ENCODE measurements at regions not wholly inside any gene's neighbourhood (a gene's known extent, or its start where the extent isn't known, plus 50 kb on each side); places are given as distances from the start of the nearest gene placed in this dataset.
A peak's percentile ranks its signal among the peaks of the same experiment; 100 is the strongest.

DNA sequence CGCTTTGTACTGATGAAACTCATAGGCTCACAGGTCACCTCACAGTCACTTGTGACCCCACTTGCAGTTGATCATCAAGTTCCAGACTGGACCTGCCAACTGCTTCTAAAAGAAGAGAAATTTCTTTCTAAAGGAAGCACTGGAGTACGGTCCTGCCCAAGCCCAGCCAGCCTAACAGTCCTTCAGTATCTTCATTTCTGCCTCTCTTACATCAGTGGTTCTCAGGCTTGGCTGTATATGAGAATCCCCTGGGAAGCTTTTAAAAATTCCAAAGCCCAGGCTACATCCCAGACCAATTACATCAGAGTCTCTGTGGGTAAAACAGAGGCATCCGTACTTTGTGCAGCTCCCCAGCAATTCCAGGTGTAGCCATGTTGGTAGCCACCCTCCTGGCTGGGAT lies 282.1 kb downstream of the NFIB start:
- peak; percentile 64 for DNase-seq

DNA sequence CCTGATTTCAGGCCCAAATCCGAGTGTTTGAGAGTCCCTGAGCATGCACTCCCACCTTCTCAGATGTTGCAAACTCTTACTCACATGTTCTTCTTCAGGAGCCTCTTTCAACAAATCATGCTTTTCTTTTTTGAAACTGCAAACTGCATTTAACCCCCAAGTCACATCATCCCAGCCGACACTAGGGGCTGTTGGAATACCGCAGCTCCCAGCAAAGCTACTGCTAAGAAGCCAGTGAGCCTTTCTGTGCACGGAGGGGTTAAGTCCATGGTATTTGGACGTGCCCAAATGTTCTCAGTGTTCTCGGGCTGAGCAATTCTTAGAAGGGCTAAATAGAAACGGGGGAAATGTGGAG lies 282.9 kb downstream of the NFIB start:
- DNase-seq: peak; percentile 46

DNA sequence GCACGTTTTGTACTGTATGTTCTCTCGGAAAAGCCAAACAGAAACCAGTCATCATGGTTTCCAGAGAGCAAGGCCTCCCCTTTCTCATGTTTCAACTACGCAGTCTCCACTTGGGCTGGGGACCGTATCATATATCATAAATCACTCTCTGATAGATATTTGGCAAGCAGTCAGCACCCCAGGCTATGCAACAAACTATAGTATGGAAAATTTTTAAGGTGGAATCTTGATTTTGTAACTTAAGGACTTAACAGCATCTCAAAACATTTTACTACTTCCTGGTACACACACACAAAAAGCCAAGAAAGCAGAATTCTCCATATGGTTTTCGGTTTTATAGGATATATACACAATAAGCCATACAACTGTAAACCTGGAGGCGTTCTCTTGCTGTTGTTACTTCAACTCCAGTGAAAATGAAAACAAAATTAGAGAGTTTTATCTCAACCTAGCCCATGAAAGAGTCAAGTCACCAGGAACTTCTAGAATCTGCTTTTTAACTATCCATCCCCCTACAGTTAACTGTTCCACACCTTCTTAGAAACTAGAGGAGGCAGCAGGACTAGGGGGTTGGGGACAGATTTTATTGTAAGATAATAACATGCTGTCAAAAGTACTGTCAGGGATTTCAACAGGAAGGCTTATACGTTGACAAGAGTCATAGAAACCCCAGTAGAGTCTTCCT lies 283.4 kb downstream of the NFIB start:
- DNase-seq: peak; percentile 65

DNA sequence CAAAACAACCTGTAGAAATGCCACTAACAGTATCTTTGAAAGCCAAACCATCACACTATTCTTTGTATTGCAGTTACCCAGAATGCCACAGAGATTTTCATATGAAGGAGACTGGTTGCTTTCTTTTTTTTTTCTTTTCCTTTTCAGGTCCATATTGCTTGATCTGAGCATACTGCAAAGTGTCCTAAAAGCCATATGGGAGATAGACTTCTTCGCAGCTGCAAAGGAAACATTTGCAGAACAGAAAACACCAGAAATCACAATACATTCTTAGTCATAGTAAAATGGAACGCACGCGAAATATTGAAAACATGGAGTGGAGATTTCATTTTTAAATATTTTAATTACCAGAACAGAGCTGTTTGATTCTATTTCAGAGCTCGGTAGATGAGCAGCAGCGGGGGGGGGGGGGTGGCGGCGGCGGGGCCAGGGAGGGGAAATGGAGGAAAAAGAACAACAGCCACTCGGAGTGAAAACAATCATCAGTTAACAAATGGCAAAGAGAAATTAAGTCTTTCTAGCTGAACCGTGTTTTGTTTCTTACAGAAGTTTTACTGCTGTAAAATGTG lies 284.1 kb downstream of the NFIB start:
- DNase-seq: no peak

DNA sequence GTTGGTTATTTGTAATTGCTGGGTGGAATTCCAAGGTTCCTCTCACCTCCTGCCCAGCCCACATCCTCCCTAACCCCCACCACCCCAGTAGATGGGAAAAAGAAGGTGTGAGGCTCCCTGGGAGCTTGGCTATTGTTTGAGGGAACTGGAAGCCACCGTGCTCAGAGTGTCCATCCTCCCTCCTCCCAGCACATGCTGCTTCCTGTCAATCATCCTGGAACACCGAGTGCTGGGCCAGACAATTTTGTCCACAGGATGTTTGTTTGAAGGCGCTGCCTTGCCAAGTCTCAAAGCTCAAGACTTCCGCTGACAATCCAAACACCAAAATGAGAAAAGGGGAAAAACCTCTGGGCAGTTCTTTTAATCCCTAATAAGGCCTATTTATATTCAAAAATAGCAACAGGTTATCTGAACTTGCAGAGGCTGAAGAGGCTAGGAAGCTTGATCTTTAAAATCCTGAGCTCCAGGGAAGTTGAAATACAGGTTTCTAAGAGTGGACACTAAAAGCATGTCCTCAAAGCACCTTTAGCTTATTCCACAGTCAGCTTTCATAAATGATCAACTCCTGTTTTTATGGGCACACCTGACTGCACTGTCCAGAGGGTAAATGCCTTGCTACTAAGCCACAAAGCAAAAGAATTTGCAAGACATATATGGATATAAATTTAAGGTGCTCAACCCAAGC lies 286.7 kb downstream of the NFIB start:
- DNase-seq: no peak

DNA sequence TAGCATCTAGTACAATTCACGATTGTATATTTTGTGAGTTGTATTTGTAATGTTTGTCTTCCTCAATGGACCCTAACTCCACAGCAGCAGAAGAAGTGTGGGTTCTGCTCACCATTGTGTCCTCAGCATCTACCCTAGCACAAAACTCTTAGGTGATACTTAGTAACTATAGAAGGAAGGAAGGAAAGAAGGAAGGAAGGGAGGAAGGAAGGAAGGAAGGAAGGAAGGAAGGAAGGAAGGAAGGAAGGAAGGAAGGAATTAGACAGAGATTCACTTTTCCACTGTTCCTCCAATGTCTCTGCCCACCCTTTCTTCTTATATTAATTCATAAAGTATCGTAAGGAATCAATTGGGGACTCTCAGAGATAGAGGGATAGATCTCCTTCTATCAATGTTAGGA lies 288.2 kb downstream of the NFIB start:
- no peak for DNase-seq

DNA sequence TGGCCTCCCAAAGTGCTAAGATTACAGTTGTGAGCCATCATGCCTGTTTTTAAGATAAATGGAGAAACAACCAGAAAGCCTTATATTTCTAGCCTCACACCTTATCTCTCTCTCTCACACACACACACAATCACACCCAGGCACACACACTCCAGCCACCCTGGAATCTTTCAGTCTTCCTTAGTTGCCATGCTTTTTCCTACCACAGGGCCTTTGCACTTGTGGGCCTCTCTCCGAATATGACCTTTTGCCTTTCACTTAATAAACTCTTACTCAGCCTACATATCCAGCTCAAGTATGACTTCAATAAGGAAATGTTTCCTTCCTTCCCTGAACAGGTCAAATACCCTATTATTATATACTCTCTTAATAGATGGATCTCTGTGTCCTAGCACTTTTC lies 290.7 kb downstream of the NFIB start:
- DNase-seq: no peak

DNA sequence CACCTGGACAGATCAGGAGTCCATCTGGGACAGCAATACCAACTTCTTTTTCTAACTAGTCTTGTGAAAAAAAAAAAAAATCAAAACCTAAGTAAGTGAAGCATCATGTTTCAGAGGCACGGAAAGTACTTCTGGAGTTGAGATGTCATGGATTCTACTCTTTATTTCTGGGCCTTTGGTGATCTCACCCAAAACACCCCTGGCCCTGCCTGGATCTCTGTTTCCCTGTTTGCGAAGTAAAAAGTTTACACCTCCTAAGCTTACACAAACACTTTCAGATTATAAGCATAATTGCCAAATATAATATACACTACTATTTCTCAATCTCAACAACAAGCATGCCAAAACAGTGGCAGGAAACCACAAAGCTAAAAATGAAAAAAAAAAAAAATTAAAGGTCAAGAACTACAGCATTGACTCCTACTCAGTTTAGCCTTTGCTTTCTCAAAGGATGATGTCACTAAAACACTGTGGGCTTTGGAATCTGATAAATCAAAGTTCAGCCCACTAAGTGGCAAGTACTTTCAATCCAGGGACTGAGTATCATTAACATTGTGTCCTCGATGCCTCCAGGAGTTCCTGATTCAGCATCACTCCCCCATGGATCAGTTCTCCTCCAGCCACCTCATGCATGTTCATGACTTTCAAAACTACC lies 291.9 kb downstream of the NFIB start:
- DNase-seq: no peak

DNA sequence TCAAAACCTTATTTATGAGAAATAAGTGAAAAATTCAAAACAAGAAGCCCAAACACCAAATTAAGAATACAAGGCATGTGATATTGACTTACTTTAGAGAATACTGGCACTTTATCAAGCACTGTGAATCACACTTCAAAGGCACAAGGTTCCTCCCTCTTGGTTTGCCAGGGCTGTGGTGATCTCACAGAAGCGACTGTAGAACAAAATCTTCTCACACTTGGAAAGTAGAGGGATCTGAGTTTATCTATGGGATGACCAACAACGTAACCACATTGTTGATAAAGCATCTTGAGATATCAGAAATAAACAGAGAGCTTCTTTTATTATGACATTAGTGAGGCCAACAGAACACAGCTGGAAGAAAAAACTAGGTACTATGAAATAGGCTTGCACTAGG lies 295.9 kb downstream of the NFIB start:
- DNase-seq: no peak

DNA sequence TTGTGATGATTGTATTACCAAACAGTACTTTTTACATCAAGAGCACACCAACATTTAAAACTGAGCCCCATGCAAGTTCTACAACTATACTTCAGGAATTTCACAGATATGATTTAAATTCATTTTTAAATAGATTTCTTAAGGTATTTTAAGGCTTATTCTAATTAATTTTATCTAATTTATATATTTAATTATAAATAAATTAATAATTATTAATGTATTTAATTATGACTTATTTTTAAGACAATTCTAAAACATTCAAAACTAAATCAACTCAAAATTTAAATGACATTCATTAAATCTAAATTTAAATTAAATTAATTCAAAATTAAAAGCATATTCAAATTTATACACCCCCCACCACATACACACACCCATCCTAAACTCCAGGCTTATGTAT lies 299.2 kb downstream of the NFIB start:
- DNase-seq: no peak

DNA sequence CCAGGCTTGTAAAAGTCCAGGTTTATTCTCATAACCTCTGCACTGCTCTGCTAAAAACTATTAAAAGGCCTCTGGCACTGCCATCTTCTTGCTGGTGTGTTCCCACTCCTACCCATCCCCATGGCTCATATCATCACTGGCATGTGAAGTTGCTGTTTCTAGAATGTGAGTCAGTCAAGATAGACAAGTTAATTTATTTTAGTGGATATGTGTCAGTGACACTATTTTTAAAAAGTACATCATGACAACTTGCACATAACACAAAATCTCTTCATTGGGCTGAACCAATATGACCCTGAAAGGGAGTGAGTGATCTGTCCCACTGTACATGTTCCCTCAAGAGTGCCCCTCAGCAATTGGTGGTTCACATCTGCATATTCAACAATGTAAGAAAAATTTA lies 299.7 kb downstream of the NFIB start:
- no peak for DNase-seq

DNA sequence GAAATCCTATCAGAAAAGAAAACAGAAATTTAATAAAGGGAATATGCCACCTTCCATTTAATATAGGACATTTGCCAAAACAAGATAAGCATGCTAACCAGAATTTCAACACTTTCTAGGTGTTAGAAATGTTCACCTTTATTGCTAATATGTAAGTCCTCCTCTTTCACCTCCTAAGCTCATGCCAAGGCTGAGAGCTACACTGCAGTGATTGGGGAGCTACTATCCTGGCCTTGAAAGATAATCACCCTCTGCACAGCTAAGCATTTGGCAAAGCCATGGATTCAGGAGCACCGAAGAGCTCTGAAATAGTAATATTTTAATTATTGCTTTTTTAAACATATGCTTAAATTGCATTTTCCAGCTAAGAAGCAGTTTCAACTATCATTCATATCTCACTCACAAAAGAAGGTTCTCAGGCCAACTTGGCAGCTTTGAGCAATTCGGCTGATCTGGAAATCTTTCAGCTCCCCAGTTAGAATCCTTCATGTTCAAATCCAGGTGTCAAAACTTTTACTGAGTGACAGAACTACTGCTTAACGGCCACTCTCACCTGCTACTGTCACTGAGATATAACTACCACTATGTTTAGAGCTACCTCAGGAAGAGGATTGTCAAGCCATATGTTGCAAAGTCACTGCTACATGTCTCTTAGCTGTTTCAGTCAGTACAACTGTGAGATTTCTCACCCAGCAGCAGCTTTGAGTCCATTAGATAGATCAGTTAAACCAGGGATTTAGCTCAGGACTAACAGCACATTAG lies 302.0 kb downstream of the NFIB start:
- no peak for DNase-seq

DNA sequence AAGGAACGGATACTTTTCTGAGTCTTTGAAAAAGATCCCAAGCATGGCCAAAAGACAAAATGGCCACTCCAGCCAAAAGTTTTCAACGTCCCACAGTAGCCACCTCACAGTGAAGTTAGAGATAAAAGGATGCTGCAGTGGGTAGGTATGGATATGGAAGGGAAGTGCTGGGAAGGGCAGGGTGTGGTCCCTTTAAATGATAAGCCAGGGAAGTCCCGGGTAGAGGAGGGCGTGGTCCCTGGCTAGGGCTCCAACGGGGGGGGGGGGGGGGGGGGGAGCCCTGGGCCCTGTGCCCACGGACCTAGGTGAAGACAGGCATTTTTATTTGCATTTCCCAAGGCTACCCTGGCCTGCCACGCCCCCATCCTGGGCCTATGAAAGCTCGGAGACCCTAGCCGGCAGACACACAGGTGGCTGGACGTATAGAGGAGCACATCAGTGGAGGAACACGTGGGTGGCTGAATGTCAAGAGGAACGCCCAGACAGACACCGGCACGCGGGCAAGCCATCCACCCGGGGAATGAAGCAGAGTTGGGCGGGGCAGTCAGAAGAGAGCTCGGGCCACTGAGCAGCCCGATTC lies 306.7 kb downstream of the NFIB start:
- DNase-seq: no peak

DNA sequence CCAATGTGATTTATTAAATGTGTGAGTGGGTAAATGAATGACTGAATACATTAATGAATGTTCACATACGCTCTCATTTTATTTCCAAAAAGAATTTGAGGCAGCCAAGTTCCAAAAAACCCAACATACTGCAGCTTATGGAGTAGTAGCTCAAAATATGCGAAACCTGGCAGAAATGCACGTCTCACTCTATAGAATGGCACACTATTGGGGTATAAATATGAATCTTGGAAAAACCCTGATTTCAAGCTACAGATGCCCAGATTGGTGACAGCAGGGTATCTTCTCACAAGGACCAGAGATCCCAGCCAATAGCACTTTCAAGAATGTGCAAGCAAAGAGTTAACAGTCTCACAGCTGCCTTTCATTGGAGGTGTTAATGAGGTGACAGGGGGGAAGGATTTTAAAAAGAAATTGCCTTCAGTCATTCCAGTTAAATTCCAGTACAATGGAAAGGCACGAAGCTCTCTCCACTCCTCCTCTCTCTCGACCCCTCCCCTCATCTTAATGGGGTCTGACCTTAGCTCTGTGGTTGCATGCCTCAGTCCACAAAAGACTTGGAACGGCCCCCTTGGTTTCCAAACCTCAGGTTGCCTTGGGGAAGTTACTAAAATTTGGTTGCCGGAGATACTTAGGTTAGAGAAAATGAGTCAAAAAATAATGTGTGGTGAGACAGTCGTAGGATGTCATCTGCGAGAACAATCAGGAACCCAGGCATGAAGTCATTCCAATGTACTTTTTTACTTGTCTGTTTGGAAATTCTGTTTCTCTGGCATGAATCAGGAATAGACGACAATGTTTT lies 307.4 kb downstream of the NFIB start:
- no peak for DNase-seq

DNA sequence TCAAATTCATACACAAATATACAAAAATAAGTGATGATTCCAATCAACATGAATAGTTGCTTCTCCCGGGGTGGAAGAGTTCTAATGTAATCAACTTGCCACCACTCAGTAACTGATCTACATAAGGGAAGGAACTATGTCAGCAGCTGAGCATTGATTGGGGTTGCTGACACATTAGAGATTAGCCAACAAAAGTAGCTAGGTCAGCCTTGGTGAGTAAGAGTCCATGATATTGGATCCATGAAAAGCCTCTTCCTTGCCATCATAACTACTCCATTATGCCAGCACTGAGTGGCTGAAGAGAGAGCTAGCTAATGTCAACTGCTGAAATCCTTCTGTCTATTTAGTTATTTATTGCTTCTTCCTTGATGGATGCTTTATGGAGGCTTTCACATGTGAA lies 309.8 kb downstream of the NFIB start:
- DNase-seq: no peak

DNA sequence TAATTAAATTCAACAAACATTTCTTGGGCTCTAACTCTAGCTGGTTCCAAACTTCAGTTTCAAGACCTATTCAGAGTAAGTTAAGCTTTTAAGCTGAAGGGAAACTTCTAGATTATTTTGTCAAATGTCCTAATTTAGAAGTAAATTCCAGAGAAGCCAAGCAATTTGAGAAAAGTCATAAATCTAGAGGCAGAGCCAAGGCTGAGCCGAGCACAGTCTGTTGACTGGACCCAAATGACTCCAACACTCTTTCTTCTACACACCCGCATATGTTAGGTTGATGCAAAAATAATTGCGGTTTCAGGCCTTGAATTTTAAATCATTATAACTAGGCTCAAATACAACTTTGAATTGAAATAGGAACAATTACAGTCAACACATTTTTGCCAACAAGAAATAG lies 319.7 kb downstream of the NFIB start:
- DNase-seq: no peak

DNA sequence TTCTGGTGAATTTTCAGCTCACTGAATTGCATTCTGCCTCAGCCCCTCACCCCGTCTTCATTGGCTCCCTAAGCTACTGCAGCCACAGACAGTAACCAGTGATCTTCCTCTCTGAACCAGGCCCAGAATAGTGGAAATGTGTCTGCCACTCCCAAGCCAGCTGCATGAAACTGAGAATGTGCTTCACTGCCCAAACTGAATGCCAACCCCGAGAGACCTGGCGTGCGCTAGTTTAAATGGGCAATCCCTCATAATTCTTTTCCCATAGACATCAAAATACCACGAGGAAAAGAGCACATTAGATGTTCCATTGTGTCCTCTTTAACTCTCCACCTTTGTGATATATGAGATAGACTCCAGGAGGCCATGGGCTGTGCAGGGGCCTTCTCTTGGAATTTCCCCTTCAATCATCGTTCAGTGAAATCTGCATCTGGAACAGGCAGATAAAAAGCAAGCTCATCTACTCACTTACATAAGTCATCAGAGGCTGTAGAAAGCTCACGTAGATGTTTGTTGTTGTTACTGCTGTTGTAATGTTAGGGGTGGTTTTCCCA lies 320.2 kb downstream of the NFIB start:
- DNase-seq: no peak

DNA sequence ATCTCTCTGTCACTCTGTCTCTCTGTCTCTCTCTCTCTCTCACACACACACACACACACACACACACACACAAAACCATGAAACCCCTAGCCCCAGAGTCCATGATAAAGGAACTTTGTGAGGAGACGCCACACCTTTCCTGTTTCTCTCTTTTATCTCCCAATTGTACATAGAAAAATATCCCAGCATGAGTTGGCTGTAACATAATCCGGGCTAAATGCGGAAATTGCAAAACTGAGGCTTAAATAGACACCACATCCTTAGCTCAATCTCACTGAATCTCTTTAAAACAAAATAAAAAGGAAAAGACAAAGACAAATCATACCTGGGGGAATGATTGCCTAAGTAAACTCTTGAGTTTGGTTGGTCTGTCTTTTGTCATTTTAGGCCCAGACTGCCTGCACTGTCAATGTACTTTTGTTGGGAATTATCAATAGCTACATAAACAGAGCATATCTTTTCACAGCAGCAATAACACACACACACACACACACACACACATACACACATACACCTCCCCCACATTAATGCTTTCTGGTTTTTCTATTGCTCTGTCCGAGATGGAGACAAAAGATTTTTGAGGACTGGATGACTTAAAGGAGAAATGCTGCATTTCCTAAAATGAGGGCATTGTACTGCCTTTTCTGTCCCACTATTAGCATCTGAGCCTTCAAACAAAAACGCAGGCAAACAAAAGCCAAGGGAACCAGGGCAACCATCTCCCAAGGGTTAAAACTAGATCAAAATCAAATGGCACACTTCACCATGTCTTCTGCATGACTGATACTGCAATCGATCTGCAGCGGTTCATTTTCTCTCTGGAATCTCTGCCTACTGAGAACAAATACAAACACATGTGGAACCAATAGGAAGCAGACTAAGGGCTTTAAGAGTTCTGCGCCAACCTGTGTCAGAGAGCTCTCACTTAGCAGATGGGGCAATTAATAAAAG lies 321.5 kb downstream of the NFIB start:
- DNase-seq: no peak

DNA sequence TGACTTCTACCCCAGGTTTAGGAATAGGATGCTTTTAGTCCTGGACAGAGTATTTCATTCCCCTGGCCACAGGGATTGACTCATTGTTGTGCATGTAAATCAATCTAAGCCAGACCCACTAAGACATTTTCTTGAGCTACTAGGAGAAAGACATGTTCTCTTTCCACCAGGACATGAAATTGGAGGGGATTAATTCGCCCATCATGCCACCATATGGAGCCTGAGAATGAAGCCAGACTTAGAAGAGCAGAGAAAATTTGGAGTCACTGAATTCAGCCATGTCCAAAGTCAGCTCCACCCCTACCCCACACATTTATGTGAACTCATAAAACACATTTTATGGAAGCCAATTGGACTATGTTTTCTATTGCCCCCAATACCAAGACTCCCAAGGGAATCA lies 322.5 kb downstream of the NFIB start:
- no peak for DNase-seq

DNA sequence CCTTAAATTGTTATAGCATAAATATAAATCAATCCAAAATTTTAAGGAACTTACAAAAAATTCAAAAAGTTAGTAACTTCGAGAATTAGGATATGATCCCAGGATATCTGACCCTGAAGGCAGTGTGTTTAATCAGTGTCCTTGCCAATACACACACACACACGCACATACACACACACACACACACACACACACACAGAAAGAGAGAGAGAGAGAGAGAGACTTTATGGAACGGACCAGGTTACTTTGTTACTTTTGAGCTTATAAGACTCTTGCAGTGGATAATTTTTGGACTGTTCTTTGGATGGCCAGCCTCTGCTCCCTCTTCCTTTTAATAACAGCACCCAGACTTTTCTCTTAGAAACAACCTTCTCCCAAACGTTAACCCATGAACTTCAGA lies 322.9 kb downstream of the NFIB start:
- no peak for DNase-seq
